PFSK-1 (cell line): ENCODE measurements at regions not wholly inside any gene's neighbourhood (a gene's known extent, or its start where the extent isn't known, plus 50 kb on each side); places are given as distances from the start of the nearest gene placed in this dataset.

Source experiments
- FOXP2 ChIP-seq: optimal IDR thresholded peaks from 2 replicates; pipeline ENCODE3; 2011; ENCODE audit warnings: borderline replicate concordance, control low read depth, inconsistent platforms; ENCODE audit not compliant: insufficient read depth; ENCODE audit errors: extremely low read length, extremely low read depth
- POLR2AphosphoS5 ChIP-seq: IDR thresholded peaks from 2 replicates; pipeline ENCODE4 v1.6.1; 2012; ENCODE audit warnings: low read depth, mild to moderate bottlenecking, control low read depth, low read length, moderate library complexity
- SIN3A ChIP-seq: IDR thresholded peaks from 2 replicates; pipeline ENCODE4 v1.6.1; 2012; ENCODE audit warnings: mild to moderate bottlenecking, low read length, moderate library complexity, borderline replicate concordance; ENCODE audit not compliant: insufficient read depth
- TF ChIP-seq, protein P1 (sequence below), 2 experiments: IDR thresholded peaks; 2 replicates each; pipeline versions ENCODE4 v1.6.1 to v1.8.0; 2011 to 2012; ENCODE audit warnings: low read depth in 2 of 2, low read length in 2 of 2, control low read depth in 1 of 2, inconsistent platforms in 1 of 2, mild to moderate bottlenecking in 1 of 2, moderate library complexity in 1 of 2; ENCODE audit not compliant: insufficient read depth in 1 of 2

DNA sequence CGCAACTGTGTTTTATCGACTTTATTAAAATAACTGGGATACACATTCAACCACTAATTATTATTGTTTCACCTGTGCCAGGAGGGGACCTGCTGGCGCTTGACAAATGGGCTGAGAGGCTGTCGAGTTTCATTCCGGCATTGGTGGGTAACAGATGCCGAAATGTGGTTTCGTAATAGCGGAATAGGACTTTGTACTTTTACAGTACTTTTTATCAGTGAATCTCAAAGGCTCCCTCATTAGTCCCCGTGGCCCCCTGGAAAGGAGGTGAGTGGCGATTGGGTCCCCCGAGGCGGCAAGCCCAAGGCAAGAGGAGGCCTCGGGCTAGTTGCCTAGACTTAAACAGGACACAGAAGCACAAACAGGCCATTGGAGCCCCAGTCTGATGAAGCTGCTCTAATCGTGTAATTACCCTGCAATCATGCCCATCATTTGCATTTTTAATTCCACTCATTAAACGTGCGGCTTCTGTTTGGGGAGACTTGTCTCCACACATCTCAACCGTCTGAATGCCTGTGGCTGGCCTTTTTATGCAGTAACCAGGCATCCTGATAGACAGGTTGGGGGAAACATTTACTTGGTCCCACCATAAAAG lies 193.2 kb downstream of the INO80D start:
- TF ChIP-seq POLR2AphosphoS5 (no peak), FOXP2 (no peak), SIN3A (no peak)
- TF ChIP-seq, protein P1, sequence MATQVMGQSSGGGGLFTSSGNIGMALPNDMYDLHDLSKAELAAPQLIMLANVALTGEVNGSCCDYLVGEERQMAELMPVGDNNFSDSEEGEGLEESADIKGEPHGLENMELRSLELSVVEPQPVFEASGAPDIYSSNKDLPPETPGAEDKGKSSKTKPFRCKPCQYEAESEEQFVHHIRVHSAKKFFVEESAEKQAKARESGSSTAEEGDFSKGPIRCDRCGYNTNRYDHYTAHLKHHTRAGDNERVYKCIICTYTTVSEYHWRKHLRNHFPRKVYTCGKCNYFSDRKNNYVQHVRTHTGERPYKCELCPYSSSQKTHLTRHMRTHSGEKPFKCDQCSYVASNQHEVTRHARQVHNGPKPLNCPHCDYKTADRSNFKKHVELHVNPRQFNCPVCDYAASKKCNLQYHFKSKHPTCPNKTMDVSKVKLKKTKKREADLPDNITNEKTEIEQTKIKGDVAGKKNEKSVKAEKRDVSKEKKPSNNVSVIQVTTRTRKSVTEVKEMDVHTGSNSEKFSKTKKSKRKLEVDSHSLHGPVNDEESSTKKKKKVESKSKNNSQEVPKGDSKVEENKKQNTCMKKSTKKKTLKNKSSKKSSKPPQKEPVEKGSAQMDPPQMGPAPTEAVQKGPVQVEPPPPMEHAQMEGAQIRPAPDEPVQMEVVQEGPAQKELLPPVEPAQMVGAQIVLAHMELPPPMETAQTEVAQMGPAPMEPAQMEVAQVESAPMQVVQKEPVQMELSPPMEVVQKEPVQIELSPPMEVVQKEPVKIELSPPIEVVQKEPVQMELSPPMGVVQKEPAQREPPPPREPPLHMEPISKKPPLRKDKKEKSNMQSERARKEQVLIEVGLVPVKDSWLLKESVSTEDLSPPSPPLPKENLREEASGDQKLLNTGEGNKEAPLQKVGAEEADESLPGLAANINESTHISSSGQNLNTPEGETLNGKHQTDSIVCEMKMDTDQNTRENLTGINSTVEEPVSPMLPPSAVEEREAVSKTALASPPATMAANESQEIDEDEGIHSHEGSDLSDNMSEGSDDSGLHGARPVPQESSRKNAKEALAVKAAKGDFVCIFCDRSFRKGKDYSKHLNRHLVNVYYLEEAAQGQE (IDR thresholded peaks at IDR 0.05; ENCODE audit: insufficient read depth in 1 of 2, low read depth in 2 of 2, low read length in 2 of 2) = no peak
